HG03521 (cell line): ENCODE measurements at regions not wholly inside any gene's neighbourhood (a gene's known extent, or its start where the extent isn't known, plus 50 kb on each side); places are given as distances from the start of the nearest gene placed in this dataset.

Source experiments
- ATAC-seq: cut with Tn5 transposase; IDR thresholded peaks from one replicate; pipeline ENCODE4 v1.9.1; 2021; ENCODE audit warnings: mild to moderate bottlenecking, moderate library complexity; ENCODE audit not compliant: unreplicated experiment

GRCh38 chr6:87860902-87861301 lies 158.9 kb upstream of the AKIRIN2 start:
- ATAC-seq: no peak

GRCh38 chr6:87858440-87858839 lies 156.4 kb upstream of the AKIRIN2 start:
- ATAC-seq: no peak

DNA sequence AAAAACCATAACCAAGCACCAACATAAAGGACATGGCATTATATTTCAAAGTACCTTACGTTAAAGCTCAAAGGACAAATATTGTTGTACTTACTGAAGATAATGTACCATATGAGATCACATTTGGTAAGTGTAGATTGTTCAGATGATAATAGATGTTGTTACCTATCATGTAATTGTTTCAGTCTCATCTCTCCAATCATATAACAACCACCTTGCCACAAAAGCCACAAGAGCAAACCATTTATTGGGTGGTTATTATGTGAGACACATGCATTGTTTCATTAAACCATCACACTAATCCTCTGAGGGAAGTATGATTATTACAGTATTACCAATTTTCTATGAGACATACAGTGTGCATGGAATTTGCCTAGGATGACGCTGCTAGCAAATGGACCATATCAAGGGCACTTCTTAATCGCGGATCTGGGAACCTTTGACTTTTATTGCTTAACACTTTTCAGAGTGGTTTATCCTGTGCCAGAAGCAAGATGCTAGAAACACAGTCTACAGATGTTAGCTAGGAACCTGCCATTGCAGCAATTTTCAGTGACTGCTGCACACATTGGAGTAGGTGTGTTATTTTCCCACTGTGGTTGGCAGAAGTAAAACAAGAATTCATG lies 149.8 kb upstream of the AKIRIN2 start:
- no peak for ATAC-seq

DNA sequence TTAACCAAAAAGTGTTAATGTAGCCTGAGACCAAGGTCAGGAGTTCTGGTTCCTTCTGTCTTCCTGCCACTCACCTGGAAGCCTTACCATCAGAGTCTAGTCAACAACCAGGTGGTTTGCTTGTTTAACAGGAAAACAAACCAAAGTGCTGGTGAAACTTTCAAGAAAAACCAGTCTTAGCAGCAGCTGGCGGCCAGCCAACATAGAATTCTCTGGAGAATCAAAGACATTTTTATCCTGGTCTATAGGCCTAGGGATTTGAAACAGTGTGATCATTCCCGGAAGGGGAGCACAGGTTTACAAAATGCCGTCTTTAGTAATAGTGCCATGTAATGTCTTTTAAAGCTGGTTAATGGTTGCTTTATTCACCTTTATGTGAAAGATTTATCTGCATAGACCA lies 146.6 kb upstream of the AKIRIN2 start:
- no peak for ATAC-seq

DNA sequence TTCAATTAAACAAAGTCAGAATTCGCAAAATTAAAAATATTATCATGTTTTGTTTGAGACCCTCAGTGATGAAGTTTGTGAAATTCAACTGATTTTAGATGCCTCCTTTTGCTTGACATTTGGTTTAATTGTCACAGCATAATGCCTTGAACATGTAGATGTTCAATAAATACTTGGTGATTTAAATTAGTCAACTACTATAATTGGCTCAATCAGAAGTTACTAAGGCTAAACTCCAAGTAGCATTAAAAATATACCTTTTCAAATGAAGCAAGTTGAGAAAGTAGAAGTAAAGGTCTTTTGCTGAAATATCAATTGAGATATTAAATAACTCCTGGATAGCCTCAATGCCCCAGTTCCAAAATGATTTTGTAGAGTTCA lies 145.8 kb upstream of the AKIRIN2 start:
- ATAC-seq: no peak

- ATAC-seq: no peak
Measured at GRCh38 chr6:87847135-87847829, 145.2 kb upstream of the AKIRIN2 start.

DNA sequence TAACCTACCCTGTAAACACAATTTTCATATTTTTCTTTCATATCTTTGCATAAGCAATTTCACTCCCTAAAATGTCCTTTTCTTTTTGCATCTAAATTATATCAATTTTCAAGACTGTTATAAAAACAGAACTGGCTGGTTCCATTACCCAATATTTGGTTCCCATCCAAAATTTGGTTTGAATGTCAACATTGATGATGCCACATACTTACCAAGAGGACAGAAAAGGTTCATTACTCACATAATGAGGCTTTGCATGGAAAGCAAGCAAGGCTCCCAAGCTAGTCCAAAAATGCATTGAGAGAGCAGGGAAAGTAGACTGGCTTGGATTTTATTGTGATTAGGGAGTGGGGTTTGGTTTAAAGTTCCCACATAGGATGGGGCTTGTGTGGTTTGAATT lies 144.4 kb upstream of the AKIRIN2 start:
- ATAC-seq: no peak

- no peak for ATAC-seq
Measured at GRCh38 chr6:87840324-87840723, 138.3 kb upstream of the AKIRIN2 start.

GRCh38 chr6:87837876-87838275 lies 135.8 kb upstream of the AKIRIN2 start:
- no peak for ATAC-seq

- no peak for ATAC-seq
Measured at GRCh38 chr6:87837444-87837843, 135.4 kb upstream of the AKIRIN2 start.

GRCh38 chr6:87832025-87832825 lies 130.2 kb upstream of the AKIRIN2 start:
- peak; percentile 58 for ATAC-seq

DNA sequence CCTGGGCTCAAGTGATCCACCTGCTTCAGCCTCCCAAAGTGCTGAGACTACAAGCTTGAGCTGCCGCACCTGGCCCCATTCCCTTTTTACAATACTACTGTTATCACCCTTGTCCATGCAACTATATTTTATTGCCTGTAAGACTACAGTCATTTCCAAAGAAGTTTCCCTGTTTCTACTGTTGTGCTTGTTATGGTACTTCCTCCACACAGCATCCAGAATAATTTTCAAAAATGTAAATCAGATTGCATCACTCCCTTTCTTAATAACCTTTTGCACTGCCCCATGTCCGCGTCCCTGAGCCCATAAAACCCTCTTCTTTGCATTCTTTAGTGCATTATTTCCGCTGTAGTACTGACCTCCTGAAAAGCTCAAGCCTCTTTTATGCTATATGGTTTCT lies 128.9 kb upstream of the AKIRIN2 start:
- ATAC-seq: no peak

GRCh38 chr6:87829622-87830121 lies 127.6 kb upstream of the AKIRIN2 start:
- no peak for ATAC-seq

DNA sequence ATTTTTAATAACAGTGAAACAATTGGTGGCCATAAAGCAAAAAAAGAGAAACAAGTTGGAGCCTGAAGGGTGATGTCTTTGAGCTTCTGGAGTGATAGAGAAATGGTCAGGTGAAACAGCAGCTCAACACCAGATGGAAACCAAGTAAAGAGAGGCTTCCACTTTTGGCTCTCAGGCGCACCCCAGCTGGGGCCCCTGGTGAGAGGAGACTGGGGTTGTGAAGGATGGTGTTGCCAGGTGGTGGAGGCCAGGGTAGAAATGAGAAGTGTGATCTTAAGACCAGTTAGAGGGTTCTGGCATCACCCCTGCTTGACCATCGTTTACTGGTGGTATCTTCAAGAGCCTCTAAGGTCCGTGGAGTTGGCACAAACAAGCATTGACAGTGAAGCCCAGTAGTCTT lies 126.0 kb upstream of the AKIRIN2 start:
- ATAC-seq: peak; percentile 41

DNA sequence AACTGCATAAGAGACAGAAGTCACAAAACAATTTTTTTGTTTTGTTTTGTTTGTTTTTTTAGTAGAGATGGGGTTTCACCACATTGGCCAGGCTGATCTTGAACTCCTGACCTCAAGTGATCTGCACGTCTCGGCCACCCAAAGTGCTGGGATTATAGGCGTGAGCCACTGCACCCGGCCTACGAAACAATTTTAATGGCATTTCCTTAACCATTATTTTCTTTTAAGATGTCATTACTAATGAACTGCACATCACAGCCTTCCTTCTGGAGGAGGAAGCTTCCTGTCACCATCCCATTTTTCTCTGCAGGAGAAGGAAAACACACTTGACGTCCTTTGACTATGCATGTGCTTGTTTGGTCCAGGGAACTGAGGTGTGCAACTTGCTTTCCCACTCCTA lies 125.3 kb upstream of the AKIRIN2 start:
- no peak for ATAC-seq

DNA sequence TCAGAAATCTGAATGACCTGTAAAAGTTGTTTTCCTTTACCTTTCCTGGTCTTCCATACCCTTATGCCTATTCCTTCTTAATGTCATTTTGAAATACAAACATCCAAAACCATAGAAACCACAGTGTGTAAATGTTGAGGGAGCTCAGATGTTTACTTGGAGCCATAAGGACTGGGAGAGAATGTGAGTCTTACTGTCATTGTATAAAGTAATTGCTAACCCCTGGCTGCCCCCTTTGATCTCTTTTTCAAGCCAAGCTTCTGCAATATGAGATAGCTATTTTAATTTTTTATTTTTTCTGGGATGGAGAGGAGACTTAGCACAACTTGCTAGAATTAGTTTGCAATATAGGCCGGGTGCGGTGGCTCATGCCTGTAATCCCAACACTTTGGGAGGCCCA lies 124.4 kb upstream of the AKIRIN2 start:
- ATAC-seq: no peak

GRCh38 chr6:87825821-87826221 lies 123.8 kb upstream of the AKIRIN2 start:
- ATAC-seq: no peak

DNA sequence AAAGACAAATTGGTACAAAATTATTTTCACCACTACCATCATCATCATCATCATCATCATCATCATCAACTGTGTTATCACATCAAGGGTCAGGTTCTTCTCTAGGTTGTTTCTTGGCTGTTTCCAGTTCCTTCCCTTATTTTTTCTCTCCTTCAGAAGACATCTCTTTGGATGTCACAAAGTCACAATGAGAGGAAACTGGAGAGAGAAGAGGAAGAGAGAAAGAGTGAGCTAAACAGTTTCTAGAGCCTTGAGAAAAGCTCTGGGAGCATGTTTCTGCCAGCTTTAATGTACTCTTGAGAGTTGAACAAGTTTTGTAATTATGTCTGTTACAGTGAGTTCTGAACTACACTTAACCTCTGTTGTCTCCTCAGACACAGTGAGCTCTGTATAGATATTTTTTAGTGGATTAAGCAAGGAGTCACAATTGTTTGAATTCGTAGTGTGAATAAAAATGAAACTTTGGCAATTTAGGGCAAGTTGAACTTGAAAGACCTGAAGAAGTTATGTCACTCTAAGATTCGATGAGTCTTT lies 123.0 kb upstream of the AKIRIN2 start:
- no peak for ATAC-seq

GRCh38 chr6:87822011-87822410 lies 120.0 kb upstream of the AKIRIN2 start:
- no peak for ATAC-seq

GRCh38 chr6:87820343-87820984 lies 118.4 kb upstream of the AKIRIN2 start:
- no peak for ATAC-seq

DNA sequence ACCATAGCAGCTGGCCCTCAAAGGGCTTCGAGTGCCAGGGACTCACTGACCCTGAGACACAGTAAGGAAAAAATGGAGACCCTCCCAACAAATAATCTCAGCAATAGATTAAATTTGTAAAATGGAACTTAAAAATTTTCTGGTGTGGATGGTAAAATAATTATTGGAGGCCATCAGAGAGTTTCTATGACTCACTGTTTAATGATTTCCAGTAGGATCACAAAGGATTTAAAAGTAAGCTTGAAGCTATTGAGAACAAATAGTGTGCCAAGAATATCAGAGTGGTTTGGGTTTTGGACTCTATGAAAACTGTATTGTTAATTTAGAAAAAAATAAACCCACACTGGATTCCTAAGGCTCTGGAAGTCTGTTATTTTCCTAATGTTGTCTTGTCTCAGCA lies 115.2 kb upstream of the AKIRIN2 start:
- no peak for ATAC-seq
